ENCODE measurements at regions not wholly inside any gene's neighbourhood (a gene's known extent, or its start where the extent isn't known, plus 50 kb on each side); places are given as distances from the start of the nearest gene placed in this dataset.
"Not testable (repeated sequence)": the region's sequence is repeated elsewhere in the genome, so short reads cannot be mapped to it uniquely, and the experiment has no call there.

GRCh38 chr2:132273585-132273984 lies 111.8 kb upstream of the ANKRD30BL start:
- not testable (repeated sequence) for DNase-seq

GRCh38 chr2:132274000-132274399 lies 112.2 kb upstream of the ANKRD30BL start:
- DNase-seq = no peak

GRCh38 chr2:132275396-132275795 lies 113.6 kb upstream of the ANKRD30BL start:
- no peak for DNase-seq

- no peak for DNase-seq
Observed at GRCh38 chr2:132276571-132276981, 114.8 kb upstream of the ANKRD30BL start.

GRCh38 chr2:132278267-132278666 lies 116.5 kb upstream of the ANKRD30BL start:
- no peak for DNase-seq

- no peak for DNase-seq
Observed at GRCh38 chr2:132279344-132279743, 117.6 kb upstream of the ANKRD30BL start.

- no peak for DNase-seq
Observed at GRCh38 chr2:132279930-132280615, 118.3 kb upstream of the ANKRD30BL start.

- no peak for DNase-seq
Observed at GRCh38 chr2:132280912-132281311, 119.2 kb upstream of the ANKRD30BL start.

GRCh38 chr2:132282104-132282503 lies 120.4 kb upstream of the ANKRD30BL start:
- not testable (repeated sequence) for DNase-seq

- no peak for DNase-seq
Observed at GRCh38 chr2:132282911-132283310, 121.2 kb upstream of the ANKRD30BL start.

- not testable (repeated sequence) for DNase-seq
Observed at GRCh38 chr2:132286289-132286911, 124.6 kb upstream of the ANKRD30BL start.

- not testable (repeated sequence) for DNase-seq
Observed at GRCh38 chr2:132287910-132288309, 126.2 kb upstream of the ANKRD30BL start.

- not testable (repeated sequence) for DNase-seq
Observed at GRCh38 chr2:132289138-132289537, 127.4 kb upstream of the ANKRD30BL start.

GRCh38 chr2:132289812-132290211 lies 126.8 kb upstream of the GPR39 start:
- DNase-seq = peak; percentile 45

- not testable (repeated sequence) for DNase-seq
Observed at GRCh38 chr2:132300592-132301378, 115.8 kb upstream of the GPR39 start.

- DNase-seq = peak; percentile 86
Observed at GRCh38 chr2:132304661-132305380, 111.8 kb upstream of the GPR39 start.

- not testable (repeated sequence) for DNase-seq
Observed at GRCh38 chr2:132307613-132308198, 108.9 kb upstream of the GPR39 start.

- DNase-seq = not testable (repeated sequence)
Observed at GRCh38 chr2:132309203-132309602, 107.4 kb upstream of the GPR39 start.

- not testable (repeated sequence) for DNase-seq
Observed at GRCh38 chr2:132315546-132315945, 101.1 kb upstream of the GPR39 start.

GRCh38 chr2:132317026-132317680 lies 99.5 kb upstream of the GPR39 start:
- not testable (repeated sequence) for DNase-seq

GRCh38 chr2:132318481-132318880 lies 98.1 kb upstream of the GPR39 start:
- not testable (repeated sequence) for DNase-seq

GRCh38 chr2:132324005-132324404 lies 92.6 kb upstream of the GPR39 start:
- DNase-seq = not testable (repeated sequence)

Measured in retina (tissue), 1 donor.